ENCODE measurements at regions not wholly inside any gene's neighbourhood (a gene's known extent, or its start where the extent isn't known, plus 50 kb on each side); places are given as distances from the start of the nearest gene placed in this dataset.
"Not testable (repeated sequence)": the region's sequence is repeated elsewhere in the genome, so short reads cannot be mapped to it uniquely, and the experiment has no call there.

- DNase-seq = no peak
Measured at GRCh38 chr5:118366429-118366828, 621.9 kb downstream of the DTWD2 start.

- no peak for DNase-seq
Measured at GRCh38 chr5:118365718-118366117, 622.6 kb downstream of the DTWD2 start.

GRCh38 chr5:118354797-118355196, 633.5 kb downstream of the DTWD2 start:
- DNase-seq = no peak

DNA sequence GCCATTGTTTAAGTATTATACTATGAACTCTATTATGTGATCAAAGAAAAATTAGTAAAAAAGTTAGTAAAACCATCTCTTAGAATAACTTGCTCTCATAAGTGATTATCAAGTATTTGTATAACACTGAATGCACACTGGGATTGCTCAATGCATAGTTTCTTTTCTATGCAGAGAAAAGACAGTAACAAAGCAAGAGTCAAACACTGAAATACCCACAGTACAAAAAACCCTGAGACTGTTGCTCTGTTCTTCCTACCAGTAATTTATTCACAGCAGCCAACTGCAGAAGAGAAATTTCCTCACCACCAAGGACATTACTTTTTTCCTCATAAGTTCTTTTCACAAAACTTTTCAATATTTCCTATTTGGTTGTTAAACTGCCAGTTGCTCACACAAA, 634.4 kb downstream of the DTWD2 start:
- no peak for DNase-seq

DNA sequence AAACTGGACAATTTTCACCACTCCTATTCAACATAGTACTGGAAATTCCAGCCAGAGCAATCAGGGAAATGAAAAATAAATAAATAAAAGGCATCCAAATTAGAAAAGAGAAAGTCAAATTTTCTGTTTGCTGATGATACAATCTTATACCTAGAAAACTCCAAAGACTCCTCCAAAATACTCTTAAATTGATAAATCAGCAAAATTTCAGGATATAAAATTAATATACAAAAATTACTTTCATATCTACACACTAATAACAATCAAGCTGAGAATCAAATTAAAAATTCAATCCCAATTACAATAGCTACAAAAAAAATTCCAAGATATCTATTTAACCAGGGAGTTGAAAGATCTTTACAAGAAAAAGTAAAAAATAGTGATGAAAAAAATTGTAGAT, 651.9 kb downstream of the DTWD2 start:
- DNase-seq = no peak

DNA sequence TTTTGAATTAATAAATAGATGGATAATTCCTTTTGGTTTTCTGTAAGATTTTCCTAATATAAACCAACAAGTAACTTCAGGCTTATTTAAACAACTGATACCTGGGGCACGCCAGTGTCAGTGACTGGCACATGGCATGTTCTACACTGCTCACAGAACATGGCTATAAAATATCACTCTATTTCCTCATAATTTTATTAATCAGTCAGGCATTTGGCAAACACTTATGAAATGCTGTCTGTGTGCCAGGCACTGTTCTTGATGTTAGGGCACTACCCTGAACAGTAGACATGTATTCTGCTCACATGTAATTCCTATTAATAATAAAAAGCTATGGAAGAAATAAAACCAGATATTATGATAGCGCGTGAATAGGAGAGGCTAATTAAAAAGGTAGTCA, 661.0 kb downstream of the DTWD2 start:
- DNase-seq = no peak

DNA sequence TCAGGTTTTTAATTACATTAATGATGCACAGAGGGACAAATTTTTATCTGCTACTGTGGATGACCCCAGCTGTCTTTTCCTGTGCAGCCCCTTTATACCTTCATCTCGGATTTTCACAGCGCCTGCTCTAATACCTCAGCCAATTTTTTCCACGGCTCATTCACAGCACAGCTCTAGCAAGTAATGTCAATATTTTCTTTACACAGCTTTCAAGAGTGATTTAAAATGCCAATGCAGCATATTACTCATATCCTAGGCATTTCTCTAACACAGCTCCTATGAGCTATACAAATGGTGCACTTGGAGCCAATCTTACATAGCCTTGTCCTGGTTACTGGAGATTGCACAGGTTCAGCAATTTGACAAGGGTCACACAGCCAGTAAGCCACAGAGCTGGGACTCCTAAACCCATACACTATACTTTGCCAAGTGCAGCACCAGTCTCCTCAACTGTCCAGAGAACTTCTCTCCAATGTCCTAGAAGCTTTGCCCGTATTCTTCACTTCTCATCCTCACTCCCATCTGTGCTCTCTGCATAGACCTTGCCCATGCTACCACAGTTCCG, 661.8 kb downstream of the DTWD2 start:
- DNase-seq = no peak

- no peak for DNase-seq
Measured at GRCh38 chr5:118325931-118326330, 662.4 kb downstream of the DTWD2 start.

GRCh38 chr5:118323723-118324122, 664.6 kb downstream of the DTWD2 start:
- not testable (repeated sequence) for DNase-seq

DNA sequence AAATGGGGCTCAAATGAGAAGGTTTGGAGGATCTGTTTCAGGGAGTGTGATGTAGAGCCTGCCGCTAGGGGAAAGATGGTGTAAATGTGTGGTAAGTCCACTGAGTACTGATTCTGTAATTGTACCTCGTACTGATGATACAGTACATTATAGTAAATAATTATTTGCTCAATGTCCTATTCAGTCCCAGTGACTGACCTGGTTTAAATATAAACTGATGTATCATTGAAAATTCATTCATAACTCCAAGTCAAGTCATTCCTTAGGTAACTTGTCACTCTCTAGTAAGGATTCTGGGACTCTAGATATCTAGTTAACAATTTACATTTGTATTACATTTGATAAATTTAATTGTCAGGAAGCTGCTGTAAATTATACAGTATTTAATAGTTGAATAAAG, 667.3 kb downstream of the DTWD2 start:
- DNase-seq = no peak

DNA sequence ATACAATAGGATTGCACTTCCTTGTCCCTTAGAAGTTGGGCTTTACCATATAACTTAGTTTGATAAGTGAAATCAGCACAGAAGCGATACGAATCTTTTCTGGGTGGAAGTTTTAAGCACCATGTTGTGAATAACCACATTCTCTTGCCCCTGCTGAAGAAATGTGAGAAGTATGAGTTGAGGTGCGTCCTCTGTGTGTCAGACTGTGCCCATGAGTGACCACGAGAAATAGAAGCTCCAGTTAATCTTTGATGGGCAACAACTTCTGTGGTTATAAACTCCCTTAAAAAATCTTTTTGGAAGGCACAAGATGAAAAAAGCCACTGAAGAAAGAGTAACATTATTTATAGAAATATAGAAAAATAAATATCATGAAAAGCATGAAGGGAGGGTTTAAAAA, 668.2 kb downstream of the DTWD2 start:
- no peak for DNase-seq

DNA sequence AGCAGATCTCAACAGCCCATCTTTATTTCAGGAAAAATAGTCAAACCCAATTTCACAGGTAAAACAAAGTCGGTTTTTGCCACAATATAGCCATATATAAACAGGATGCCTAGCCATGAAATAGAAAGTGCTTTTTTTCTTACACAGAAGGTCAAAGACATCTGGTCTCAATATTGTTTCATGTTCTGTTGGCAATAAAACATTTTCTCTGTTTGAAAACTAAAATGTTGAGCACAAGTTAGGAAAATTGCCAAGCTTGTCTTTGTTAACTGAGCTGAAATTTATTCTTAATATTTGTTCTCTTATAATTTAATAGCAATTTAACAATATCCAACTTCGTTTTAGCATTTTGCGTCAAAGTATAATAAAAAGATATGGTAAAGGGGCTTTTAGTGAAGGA, 673.4 kb downstream of the DTWD2 start:
- no peak for DNase-seq

- DNase-seq = no peak
Measured at GRCh38 chr5:118311103-118311819, 677.1 kb downstream of the DTWD2 start.

- no peak for DNase-seq
Measured at GRCh38 chr5:118310401-118310800, 677.9 kb downstream of the DTWD2 start.

DNA sequence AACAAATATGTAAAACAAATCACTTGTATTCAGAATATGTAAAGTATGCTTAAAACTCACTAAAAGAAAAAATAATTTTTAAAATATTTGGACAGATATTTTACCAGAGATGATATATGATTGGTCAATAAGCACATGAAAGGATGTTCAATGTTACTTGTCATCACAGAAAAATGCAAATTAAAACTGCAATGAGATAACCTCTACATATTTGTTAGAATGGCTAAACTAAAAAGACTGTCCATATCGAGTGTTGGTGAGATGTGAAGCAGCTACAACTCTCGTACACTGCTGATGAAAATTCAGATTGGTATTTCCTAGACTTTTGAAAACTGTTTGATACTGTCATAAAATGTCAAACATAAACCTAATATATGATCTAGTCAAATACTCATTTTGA, 685.1 kb downstream of the DTWD2 start:
- no peak for DNase-seq

DNA sequence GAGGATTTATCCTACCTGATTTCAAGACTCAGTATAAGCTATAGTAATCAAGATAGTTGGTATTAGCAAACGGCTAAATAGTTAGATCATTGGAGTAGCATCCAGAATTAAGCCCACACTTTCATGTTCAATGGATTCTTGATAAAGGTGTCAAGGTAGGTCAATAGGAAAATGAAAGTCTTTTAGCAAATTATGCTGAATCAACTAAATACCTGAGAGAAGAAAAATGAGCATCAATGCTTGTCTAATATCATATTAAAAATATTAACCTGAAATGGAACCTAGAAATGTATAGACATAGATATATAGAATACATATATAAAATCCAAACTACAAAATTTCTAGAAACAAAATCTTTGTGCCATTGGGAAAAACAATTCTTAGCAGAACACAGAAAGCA, 685.6 kb downstream of the DTWD2 start:
- no peak for DNase-seq

- no peak for DNase-seq
Measured at GRCh38 chr5:118301696-118302095, 686.7 kb downstream of the DTWD2 start.

DNA sequence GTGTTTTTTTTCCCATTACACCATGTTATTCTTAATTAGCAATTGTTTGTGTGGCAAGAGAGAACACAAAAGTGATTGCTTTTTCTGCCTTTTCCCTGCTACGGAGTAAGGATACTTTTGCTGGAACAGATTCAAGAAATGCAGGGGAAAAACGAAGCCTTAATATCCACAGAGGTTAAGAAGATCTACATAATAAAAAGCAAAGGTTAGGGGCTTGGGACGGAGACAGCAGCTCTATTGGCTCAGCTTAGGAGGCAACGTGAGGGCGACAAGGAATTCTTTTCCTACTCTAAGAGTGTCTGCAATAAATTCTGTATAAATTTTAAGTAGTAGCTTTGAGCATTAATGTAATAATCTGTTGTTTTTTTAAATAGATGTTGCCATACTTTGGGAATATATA, 693.3 kb downstream of the DTWD2 start:
- DNase-seq = no peak

GRCh38 chr5:118293378-118293777, 695.0 kb downstream of the DTWD2 start:
- DNase-seq = no peak

DNA sequence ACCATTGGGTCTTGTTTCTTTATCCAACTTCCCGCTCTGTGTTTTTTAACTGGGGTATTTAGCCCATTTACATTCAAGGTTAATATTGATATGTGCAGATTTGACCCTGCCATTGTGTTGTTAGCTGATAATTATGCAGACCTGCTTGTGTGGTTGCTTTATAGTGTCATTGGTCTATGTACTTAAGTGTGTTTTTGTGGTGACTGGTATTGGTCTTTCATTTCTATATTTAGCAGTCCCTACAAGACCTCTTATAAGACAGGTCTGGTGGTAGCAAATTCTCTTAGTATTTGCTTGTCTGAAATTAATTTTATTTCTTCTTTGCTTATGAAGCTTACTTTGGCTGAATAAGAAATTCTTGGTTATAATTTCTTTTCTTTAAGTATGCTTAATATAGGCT, 698.1 kb downstream of the DTWD2 start:
- no peak for DNase-seq

DNA sequence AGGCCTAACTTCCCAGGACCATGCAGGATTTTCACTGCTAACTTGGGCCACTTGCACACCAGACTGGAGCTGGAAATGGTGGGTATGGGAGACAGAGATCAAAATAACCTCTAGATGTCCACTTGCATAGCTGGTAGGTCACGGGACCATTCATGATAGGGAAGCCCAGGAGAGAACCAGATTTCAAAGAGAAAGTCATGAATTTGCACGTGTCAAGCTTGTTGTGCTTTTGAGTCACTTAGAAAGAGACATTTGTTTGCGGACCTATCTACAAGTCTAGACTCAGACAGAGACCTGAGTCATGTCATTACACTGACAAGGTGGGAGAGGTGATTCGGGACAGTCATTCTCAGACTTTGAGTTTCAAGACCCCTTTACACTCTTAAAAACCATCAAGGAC, 704.1 kb downstream of the DTWD2 start:
- not testable (repeated sequence) for DNase-seq

GRCh38 chr5:118282480-118283038, 705.8 kb downstream of the DTWD2 start:
- not testable (repeated sequence) for DNase-seq

DNA sequence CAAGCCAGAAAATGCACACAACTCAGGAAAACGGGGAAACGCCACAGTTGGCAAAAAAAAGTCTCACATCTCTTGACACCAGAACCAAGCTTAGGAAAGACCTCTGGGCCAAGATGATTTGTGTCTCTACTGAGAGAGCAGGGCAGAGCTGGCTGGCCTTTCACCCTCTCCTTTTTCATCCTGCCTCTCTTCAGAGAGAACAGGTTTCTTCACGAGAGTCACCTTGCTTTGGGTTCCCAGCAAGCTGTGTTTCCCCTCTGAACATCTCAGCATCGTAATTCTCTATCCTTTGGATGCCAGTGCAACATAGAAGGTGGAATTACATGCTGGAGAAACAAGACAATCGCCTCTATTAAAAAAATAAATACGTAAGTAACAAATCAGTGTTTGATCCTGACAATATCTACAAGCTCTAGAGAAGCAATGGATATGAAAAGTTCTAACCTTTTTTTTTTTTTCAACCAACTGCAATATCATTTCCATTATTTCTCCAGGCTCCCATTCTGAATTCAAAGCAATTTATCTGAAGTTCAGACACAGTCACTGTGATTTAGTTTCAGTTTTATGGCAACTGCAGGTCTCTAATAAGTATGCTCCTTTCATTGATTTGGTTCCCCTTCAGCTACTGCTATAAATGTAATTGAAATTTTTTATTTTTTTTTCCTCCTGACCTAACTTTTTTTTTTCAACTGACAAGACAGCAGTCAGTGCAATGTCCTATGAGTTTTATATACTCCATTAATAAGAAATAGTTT, 708.6 kb downstream of the DTWD2 start:
- DNase-seq = no peak

- DNase-seq = no peak
Measured at GRCh38 chr5:118270526-118270925, 717.8 kb downstream of the DTWD2 start.
